HL-60 (cell line): ENCODE measurements at regions not wholly inside any gene's neighbourhood (a gene's known extent, or its start where the extent isn't known, plus 50 kb on each side); places are given as distances from the start of the nearest gene placed in this dataset.

Source experiments
- DNase-seq, 2 experiments: peaks; one replicate each; pipeline ENCODE4 v3.0.0-alpha.2; 2010 to 2020; ENCODE audit warnings: low read depth in 1 of 2, low spot score in 1 of 2
- H3K27ac ChIP-seq: fragments of 250-450 bp; sonication (Bioruptor Pico); replicated peaks from 2 replicates; pipeline ENCODE4 v1.5.1; 2020; ENCODE audit warnings: mild to moderate bottlenecking, moderate library complexity
- H3K27me3 ChIP-seq: fragments of 250-450 bp; sonication (Bioruptor Pico); 2 replicates; pipeline ENCODE4 v1.5.1; 2021; ENCODE audit warnings: mild to moderate bottlenecking, moderate library complexity; ENCODE audit not compliant: insufficient read depth, poor library complexity, severe bottlenecking
- H3K4me3 ChIP-seq: replicated peaks from 2 replicates; pipeline ENCODE4 v1.5.1; 2011; ENCODE audit warnings: mild to moderate bottlenecking, control low read depth, low read length; ENCODE audit not compliant: insufficient read depth
- GABPA ChIP-seq: IDR thresholded peaks from 2 replicates; pipeline ENCODE4 v1.6.1; 2012; ENCODE audit warnings: low read depth
- POLR2AphosphoS5 ChIP-seq: IDR thresholded peaks from 2 replicates; pipeline ENCODE4 v1.6.1; 2012; ENCODE audit warnings: low read depth
- REST ChIP-seq: IDR thresholded peaks from 2 replicates; pipeline ENCODE4 v1.6.1; 2012; ENCODE audit warnings: low read depth; ENCODE audit not compliant: insufficient replicate concordance
- SPI1 ChIP-seq: IDR thresholded peaks from 2 replicates; pipeline ENCODE4 v1.6.1; 2012; ENCODE audit warnings: low read depth, mild to moderate bottlenecking, borderline replicate concordance
- TF ChIP-seq, protein P1 (sequence below): IDR thresholded peaks from one replicate; pipeline ENCODE4 v1.5.1; 2011; ENCODE audit warnings: low read length, control low read depth, inconsistent platforms; ENCODE audit not compliant: insufficient read depth

- no peak for DNase-seq
- Histone ChIP-seq H3K27ac (no peak overlapping the region), H3K27me3 (peaks cover 3% of the 10 kb centered on the region), H3K4me3 (no peak overlapping the region)
- TF ChIP-seq SPI1, result no peak
- TF ChIP-seq POLR2AphosphoS5, result no peak
- no peak for TF ChIP-seq REST
- TF ChIP-seq, protein P1, sequence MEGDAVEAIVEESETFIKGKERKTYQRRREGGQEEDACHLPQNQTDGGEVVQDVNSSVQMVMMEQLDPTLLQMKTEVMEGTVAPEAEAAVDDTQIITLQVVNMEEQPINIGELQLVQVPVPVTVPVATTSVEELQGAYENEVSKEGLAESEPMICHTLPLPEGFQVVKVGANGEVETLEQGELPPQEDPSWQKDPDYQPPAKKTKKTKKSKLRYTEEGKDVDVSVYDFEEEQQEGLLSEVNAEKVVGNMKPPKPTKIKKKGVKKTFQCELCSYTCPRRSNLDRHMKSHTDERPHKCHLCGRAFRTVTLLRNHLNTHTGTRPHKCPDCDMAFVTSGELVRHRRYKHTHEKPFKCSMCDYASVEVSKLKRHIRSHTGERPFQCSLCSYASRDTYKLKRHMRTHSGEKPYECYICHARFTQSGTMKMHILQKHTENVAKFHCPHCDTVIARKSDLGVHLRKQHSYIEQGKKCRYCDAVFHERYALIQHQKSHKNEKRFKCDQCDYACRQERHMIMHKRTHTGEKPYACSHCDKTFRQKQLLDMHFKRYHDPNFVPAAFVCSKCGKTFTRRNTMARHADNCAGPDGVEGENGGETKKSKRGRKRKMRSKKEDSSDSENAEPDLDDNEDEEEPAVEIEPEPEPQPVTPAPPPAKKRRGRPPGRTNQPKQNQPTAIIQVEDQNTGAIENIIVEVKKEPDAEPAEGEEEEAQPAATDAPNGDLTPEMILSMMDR, result no peak
- no peak for TF ChIP-seq GABPA
These were observed 283.8 kb downstream of the CDC5L start for GRCh38 chr6:44671333-44671732.

GRCh38 chr6:44672086-44672485, 284.6 kb downstream of the CDC5L start:
- Histone ChIP-seq H3K27ac (no peak overlapping the region), H3K4me3 (no peak overlapping the region), H3K27me3 (peaks cover 3% of the 10 kb centered on the region)
- TF ChIP-seq, protein P1, result no peak
- no peak for TF ChIP-seq SPI1
- no peak for DNase-seq

DNA sequence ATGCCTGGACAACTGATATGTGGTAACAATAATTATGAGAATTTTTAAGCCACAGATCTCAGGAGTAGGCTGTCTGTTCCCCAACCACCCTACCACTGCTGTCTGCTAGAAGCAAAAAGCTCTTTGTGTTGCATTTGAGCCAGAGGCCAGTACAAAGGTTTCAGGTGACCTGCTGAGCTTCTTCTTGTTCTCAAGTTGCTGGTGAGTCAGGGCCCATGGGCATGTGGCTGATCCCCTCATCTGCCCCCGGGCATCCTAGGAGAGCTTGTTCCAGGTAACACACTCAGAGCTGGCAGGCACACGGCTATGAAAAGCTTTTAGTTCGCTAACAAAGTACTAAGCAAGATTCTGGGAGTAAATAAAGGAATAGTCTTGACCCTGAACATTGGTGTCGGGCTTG, 285.3 kb downstream of the CDC5L start:
- no peak for DNase-seq
- Histone ChIP-seq H3K4me3 (no peak overlapping the region), H3K27me3 (peaks cover 3% of the 10 kb centered on the region), H3K27ac (no peak overlapping the region)
- TF ChIP-seq GABPA (no peak), POLR2AphosphoS5 (no peak), SPI1 (no peak), REST (no peak)
- TF ChIP-seq, protein P1, result no peak
